Neural crest cell (in vitro differentiated cells): ENCODE measurements at regions not wholly inside any gene's neighbourhood (a gene's known extent, or its start where the extent isn't known, plus 50 kb on each side); places are given as distances from the start of the nearest gene placed in this dataset.
A peak's percentile ranks its signal among the peaks of the same experiment; 100 is the strongest.

Source experiments
- DNase-seq: peaks from one replicate; pipeline ENCODE4 v3.0.0; 2021; ENCODE audit warnings: low read depth, mixed read lengths, low spot score
- H3K27ac Mint-ChIP-seq: one replicate; pipeline ENCODE4 v1.8.0; 2021; ENCODE audit warnings: mild to moderate bottlenecking, mixed read lengths; ENCODE audit not compliant: unreplicated experiment
- H3K27me3 Mint-ChIP-seq: 2 replicates; pipeline ENCODE4 v1.8.0; 2021; ENCODE audit warnings: low read depth, mild to moderate bottlenecking, mixed read lengths
- H3K36me3 Mint-ChIP-seq: 2 replicates; pipeline ENCODE4 v1.8.0; 2021; ENCODE audit warnings: low read depth, mild to moderate bottlenecking, mixed read lengths
- H3K4me1 Mint-ChIP-seq: 2 replicates; pipeline ENCODE4 v1.8.0; 2021; ENCODE audit warnings: mixed read lengths
- H3K4me3 Mint-ChIP-seq: one replicate; pipeline ENCODE4 v1.8.0; 2021; ENCODE audit warnings: mild to moderate bottlenecking, mixed read lengths
- H3K9me3 Mint-ChIP-seq: 2 replicates; pipeline ENCODE4 v1.8.0; 2021; ENCODE audit warnings: mixed read lengths
- CTCF ChIP-seq: fragments of 200-600 bp; sonication (generic); conservative IDR thresholded peaks from 2 replicates; pipeline ENCODE4 v1.5.0; 2021; ENCODE audit warnings: antibody characterized with exemption, mild to moderate bottlenecking

- H3K4me1 Mint-ChIP-seq: no peaks in the 10 kb centered on the region
- H3K27me3 Mint-ChIP-seq: peaks cover 3% of the 10 kb centered on the region
- no peak for TF ChIP-seq CTCF
- no peaks in the 10 kb centered on the region for H3K9me3 Mint-ChIP-seq
- no peaks in the 10 kb centered on the region for H3K36me3 Mint-ChIP-seq
- H3K27ac Mint-ChIP-seq: no peak overlapping the region
- H3K4me3 Mint-ChIP-seq: no peak overlapping the region
- DNase-seq: no peak
Observed at GRCh38 chr5:13263701-13264100, 680.8 kb downstream of the DNAH5 start.

- H3K36me3 Mint-ChIP-seq: no peaks in the 10 kb centered on the region
- TF ChIP-seq CTCF: no peak
- peaks cover 3% of the 10 kb centered on the region for H3K4me1 Mint-ChIP-seq
- no peak overlapping the region for H3K27ac Mint-ChIP-seq
- no peak overlapping the region for H3K4me3 Mint-ChIP-seq
- DNase-seq: no peak
- peaks cover 2% of the 10 kb centered on the region for H3K9me3 Mint-ChIP-seq
- H3K27me3 Mint-ChIP-seq: no peaks in the 10 kb centered on the region
Observed at GRCh38 chr5:13253111-13253510, 691.4 kb downstream of the DNAH5 start.

- no peak for DNase-seq
- H3K4me3 Mint-ChIP-seq: no peak overlapping the region
- no peak for TF ChIP-seq CTCF
- H3K9me3 Mint-ChIP-seq: peaks cover 2% of the 10 kb centered on the region
- peaks cover 4% of the 10 kb centered on the region for H3K4me1 Mint-ChIP-seq
- H3K27me3 Mint-ChIP-seq: no peaks in the 10 kb centered on the region
- no peak overlapping the region for H3K27ac Mint-ChIP-seq
- H3K36me3 Mint-ChIP-seq: no peaks in the 10 kb centered on the region
Observed at GRCh38 chr5:13252699-13253098, 691.8 kb downstream of the DNAH5 start.

- H3K27ac Mint-ChIP-seq: no peak overlapping the region
- DNase-seq: no peak
Observed at GRCh38 chr5:13251623-13252376, 692.7 kb downstream of the DNAH5 start.

GRCh38 chr5:13250464-13251291 is 693.8 kb downstream of the DNAH5 start:
- no peaks in the 10 kb centered on the region for H3K36me3 Mint-ChIP-seq
- H3K27ac Mint-ChIP-seq: no peak overlapping the region
- H3K4me1 Mint-ChIP-seq: peaks cover 15% of the 10 kb centered on the region
- H3K27me3 Mint-ChIP-seq: no peaks in the 10 kb centered on the region
- peaks cover 2% of the 10 kb centered on the region for H3K9me3 Mint-ChIP-seq
- no peak for DNase-seq
- peak; percentile 70 for TF ChIP-seq CTCF
- H3K4me3 Mint-ChIP-seq: no peak overlapping the region

More at GRCh38 chr5:13251623-13252376, 692.7 kb downstream of the DNAH5 start:
- Mint-ChIP-seq H3K4me3 (no peak overlapping the region), H3K36me3 (no peaks in the 10 kb centered on the region), H3K27me3 (no peaks in the 10 kb centered on the region), H3K4me1 (peaks cover 5% of the 10 kb centered on the region), H3K9me3 (peaks cover 2% of the 10 kb centered on the region)
- no peak for TF ChIP-seq CTCF
